ENCODE measurements at regions not wholly inside any gene's neighbourhood (a gene's known extent, or its start where the extent isn't known, plus 50 kb on each side); places are given as distances from the start of the nearest gene placed in this dataset.

- H3K4me3 Mint-ChIP-seq (ENCODE audit: unreplicated experiment), result no peak overlapping the region
- H3K36me3 Mint-ChIP-seq (ENCODE audit: insufficient read depth, unreplicated experiment), result no peaks in the 10 kb centered on the region
- no peak for DNase-seq
- H3K4me1 Mint-ChIP-seq (ENCODE audit: low read depth, unreplicated experiment), result no peaks in the 10 kb centered on the region
- peaks cover 15% of the 10 kb centered on the region for H3K27me3 Mint-ChIP-seq (ENCODE audit: insufficient read depth, unreplicated experiment)
- Histone ChIP-seq H3K36me3 (ENCODE audit: control insufficient read depth, insufficient read depth, low read length) (no peaks in the 10 kb centered on the region), H3K4me1 (no peaks in the 10 kb centered on the region), H3K27me3 (replicated peaks; ENCODE audit: control insufficient read depth, insufficient read depth, low read length) (no peaks in the 10 kb centered on the region), H3K9me3 (no peaks in the 10 kb centered on the region), H3K4me3 (ENCODE audit: low read depth, low read length) (no peak overlapping the region)
- ChIA-PET CTCF (no interaction called here), POLR2A (no interaction called here)
- no TSS peak for BruUV-seq (replicated peaks)
- no peaks in the 10 kb centered on the region for H3K9me3 Mint-ChIP-seq (ENCODE audit: unreplicated experiment)
- intact Hi-C loops (cut with micrococcal nuclease; ENCODE audit: unreplicated experiment), result no loop called here
- H3K27ac Mint-ChIP-seq (ENCODE audit: unreplicated experiment), result no peak overlapping the region
- no peak for TF ChIP-seq CTCF (IDR thresholded peaks at IDR 0.05; ENCODE audit: insufficient read depth in 1 of 2, low read depth in 1 of 2, low read length in 1 of 2, severe bottlenecking in 1 of 2, unreplicated experiment in 1 of 2)
Observed at GRCh38 chr2:128556089-128556488, 237.4 kb upstream of the HS6ST1 start.

- intact Hi-C loops (cut with micrococcal nuclease; ENCODE audit: unreplicated experiment), result no loop called here
- Histone ChIP-seq H3K36me3 (ENCODE audit: control insufficient read depth, insufficient read depth, low read length) (no peaks in the 10 kb centered on the region), H3K4me3 (ENCODE audit: low read depth, low read length) (no peak overlapping the region), H3K9me3 (no peaks in the 10 kb centered on the region), H3K4me1 (no peaks in the 10 kb centered on the region), H3K27me3 (replicated peaks; ENCODE audit: control insufficient read depth, insufficient read depth, low read length) (no peaks in the 10 kb centered on the region)
- no TSS peak for BruUV-seq (replicated peaks)
- CTCF ChIA-PET, result no interaction called here
- Mint-ChIP-seq H3K9me3 (ENCODE audit: unreplicated experiment) (no peaks in the 10 kb centered on the region), H3K27ac (ENCODE audit: unreplicated experiment) (no peak overlapping the region), H3K4me1 (ENCODE audit: low read depth, unreplicated experiment) (no peaks in the 10 kb centered on the region), H3K36me3 (ENCODE audit: insufficient read depth, unreplicated experiment) (no peaks in the 10 kb centered on the region), H3K4me3 (ENCODE audit: unreplicated experiment) (no peak overlapping the region), H3K27me3 (ENCODE audit: insufficient read depth, unreplicated experiment) (peaks cover 19% of the 10 kb centered on the region)
- no peak for TF ChIP-seq CTCF (IDR thresholded peaks at IDR 0.05; ENCODE audit: insufficient read depth in 1 of 2, low read depth in 1 of 2, low read length in 1 of 2, severe bottlenecking in 1 of 2, unreplicated experiment in 1 of 2)
- POLR2A ChIA-PET, result no interaction called here
- no peak for DNase-seq
Observed at GRCh38 chr2:128556633-128557032, 238.0 kb upstream of the HS6ST1 start.

- intact Hi-C loops (cut with micrococcal nuclease; ENCODE audit: unreplicated experiment), result no loop called here
- H3K27ac Mint-ChIP-seq (ENCODE audit: unreplicated experiment), result no peak overlapping the region
- CTCF ChIA-PET, result no interaction called here
- DNase-seq, result no peak
- no peaks in the 10 kb centered on the region for H3K36me3 ChIP-seq (ENCODE audit: control insufficient read depth, insufficient read depth, low read length)
- H3K36me3 Mint-ChIP-seq (ENCODE audit: insufficient read depth, unreplicated experiment), result no peaks in the 10 kb centered on the region
- no peaks in the 10 kb centered on the region for H3K9me3 Mint-ChIP-seq (ENCODE audit: unreplicated experiment)
- H3K4me1 Mint-ChIP-seq (ENCODE audit: low read depth, unreplicated experiment), result no peaks in the 10 kb centered on the region
- BruUV-seq (replicated peaks), result no TSS peak
- H3K9me3 ChIP-seq, result no peaks in the 10 kb centered on the region
- no peaks in the 10 kb centered on the region for H3K27me3 ChIP-seq (replicated peaks; ENCODE audit: control insufficient read depth, insufficient read depth, low read length)
- H3K4me3 ChIP-seq (ENCODE audit: low read depth, low read length), result no peak overlapping the region
- POLR2A ChIA-PET, result no interaction called here
- peaks cover 19% of the 10 kb centered on the region for H3K27me3 Mint-ChIP-seq (ENCODE audit: insufficient read depth, unreplicated experiment)
- no peak overlapping the region for H3K4me3 Mint-ChIP-seq (ENCODE audit: unreplicated experiment)
- H3K4me1 ChIP-seq, result no peaks in the 10 kb centered on the region
- TF ChIP-seq CTCF (IDR thresholded peaks at IDR 0.05; ENCODE audit: insufficient read depth in 1 of 2, low read depth in 1 of 2, low read length in 1 of 2, severe bottlenecking in 1 of 2, unreplicated experiment in 1 of 2), result no peak
Observed at GRCh38 chr2:128557069-128557468, 238.4 kb upstream of the HS6ST1 start.

Measured in Caco-2 (cell line).